ENCODE measurements at regions not wholly inside any gene's neighbourhood (a gene's known extent, or its start where the extent isn't known, plus 50 kb on each side); places are given as distances from the start of the nearest gene placed in this dataset.

DNA sequence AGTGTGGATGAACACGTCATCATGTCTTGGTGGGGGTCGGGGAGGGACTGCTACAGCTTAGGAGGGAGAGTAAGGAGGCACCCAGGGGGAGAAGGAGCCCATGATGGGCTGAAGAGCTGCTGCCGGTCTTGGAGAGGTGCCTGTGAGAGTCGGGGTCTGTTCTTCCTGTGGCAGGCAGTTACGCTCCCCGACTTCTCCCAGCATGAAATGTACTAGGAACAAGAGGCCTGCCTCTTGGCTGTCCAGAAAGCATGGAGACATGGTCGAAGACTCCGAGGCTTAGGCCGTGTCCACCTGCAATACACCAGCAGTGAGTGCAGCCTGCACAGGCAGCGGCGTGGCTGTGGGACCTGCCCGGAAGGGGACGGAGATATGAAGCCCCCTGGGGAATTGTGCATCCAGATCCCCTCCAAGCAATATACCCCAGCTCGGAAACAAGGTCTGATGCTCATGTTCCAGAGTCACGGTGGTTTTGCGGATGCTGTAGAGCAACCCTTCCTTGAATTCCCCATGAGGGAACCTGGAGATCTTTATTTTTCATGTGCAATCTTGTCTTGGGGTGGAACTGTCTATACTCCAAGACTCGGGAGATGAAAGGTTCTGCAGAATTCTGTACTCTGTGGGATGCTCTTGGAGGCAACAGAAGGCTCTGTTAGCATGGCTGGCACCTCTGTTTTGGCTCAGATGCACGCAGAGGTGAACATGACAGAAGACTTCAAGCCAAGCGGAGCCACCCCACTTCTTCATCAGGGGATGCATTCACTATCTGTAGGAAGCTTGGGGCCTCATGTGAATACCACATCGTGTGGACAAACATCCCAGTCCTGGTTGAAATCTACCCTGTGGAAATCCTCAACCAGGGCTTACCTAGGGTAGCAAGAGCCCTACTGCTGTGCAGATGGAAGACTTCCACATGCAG lies 374.9 kb upstream of the IRX4 start:
- no peak for DNase-seq

DNA sequence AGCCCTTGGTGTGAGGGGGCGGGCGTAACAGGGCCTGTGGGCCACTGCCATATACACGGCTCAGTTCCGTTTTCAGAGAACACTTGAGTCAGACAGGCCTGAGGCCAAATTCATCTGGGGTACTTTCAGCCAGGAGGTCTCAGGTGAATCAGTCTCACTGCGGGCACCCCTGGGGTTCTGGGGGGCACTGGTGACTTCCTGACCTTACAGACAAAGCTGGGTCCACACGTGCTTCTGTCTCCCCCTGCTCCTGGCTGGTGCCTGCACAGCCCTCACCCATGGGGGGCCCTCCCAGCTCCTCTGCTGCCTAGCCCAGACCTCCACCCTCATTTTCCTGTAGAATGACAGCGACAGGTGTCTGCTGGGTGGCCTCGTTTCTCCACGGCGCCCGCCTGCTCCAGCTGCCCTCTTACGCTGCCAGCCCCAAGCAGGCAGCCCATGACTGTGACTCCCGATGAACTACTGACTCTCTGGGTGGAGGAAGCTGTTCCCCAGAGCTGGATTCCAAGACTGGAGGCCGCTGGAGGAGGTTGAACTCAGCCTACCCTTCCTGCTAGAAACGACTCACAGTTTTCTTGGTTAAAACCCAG lies 374.1 kb upstream of the IRX4 start:
- no peak for DNase-seq

DNA sequence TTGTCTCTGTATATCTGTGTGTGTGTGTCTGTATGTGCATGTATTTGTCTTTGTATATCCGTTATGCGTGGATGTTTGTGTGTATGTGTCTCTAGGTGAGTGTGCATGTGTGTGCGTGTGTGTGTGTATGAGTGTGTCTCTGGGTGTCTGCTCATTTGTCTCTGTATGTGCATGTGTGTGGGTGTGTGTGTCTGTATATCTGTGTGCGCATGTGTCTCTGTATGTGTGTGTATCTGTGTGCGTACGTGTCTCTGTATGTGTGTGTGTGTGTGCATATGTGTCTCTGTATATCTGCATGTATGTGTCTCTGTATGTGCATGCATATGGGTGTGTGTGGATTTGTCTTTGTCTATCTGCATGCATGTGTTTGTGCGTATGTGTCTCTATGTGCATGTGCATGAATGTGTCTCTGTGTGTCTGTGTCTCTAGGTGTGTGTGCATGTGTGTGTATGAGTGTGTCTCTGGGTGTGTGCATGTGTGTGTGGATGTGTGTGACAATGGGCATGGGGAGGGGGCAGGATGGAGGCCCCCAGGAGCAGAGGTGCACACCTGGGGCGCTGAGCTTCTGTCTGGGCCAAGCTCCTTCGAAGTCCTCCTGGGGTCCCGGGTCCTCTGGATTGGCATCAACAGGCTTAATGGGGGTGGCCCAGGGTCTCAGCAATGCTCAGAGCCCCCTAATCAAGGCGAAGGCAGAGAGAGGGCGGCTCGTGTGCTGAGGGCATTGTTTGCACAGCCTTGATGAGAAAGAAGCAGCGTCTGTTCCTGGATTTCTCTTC lies 373.4 kb upstream of the IRX4 start:
- no peak for DNase-seq

DNA sequence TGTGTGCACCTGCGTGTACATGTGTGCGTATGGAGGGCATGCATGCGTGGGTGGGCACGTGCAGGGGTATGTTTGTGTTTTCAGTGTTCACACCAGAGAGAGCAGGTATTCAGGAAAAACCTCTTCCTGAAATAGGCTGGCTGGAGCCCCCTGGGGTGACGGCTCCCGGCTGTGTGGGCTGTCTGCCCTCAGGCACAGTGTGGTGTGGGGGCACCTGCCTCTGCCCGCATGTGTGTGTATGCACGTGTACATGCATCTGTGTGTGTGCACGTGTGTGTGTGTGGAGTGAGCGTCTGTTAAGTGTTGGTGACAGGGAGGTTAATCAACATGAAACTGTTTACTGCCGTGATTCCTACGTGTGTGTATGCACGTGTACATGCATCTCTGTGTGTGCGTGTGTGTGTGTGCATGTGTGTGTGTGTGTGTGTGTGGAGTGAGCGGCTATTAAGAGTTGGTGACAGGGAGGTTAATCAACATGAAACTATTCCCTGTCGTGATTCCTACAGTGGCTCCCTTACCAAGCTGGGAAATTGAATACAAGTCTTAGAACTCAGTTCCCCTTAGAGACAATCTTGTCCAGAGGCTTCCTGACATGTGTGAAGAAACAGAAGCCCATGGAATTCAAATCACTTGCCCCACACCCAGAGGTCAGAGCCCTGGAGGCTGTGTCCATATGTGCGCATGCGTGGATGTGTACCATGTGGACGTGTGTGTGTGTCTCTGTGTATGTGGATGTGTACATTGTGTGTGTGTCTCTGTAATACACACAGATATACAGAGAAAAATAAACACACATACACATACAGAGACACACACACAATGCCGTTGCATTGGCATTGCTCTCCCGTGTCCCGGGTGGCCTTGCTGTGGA lies 372.4 kb upstream of the IRX4 start:
- no peak for DNase-seq

DNA sequence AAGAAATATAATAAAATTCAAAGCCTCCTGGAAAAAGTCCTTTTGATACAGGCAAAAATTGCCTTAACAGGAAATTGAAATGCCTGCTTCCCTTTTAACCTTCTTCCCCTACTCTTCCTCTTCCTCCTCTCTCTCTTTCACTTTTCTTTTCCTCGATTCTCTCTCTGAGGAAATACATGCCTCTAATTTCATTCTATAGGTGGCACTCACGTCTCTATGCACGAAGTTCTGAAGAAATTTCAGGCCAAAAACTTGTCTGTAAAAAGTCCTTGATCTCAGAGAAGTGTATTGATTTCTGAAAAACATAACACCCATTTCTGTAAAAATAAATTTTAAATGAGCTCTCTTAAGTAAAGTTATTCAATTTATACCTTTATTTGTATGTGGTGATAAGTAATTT lies 371.7 kb upstream of the IRX4 start:
- no peak for DNase-seq

DNA sequence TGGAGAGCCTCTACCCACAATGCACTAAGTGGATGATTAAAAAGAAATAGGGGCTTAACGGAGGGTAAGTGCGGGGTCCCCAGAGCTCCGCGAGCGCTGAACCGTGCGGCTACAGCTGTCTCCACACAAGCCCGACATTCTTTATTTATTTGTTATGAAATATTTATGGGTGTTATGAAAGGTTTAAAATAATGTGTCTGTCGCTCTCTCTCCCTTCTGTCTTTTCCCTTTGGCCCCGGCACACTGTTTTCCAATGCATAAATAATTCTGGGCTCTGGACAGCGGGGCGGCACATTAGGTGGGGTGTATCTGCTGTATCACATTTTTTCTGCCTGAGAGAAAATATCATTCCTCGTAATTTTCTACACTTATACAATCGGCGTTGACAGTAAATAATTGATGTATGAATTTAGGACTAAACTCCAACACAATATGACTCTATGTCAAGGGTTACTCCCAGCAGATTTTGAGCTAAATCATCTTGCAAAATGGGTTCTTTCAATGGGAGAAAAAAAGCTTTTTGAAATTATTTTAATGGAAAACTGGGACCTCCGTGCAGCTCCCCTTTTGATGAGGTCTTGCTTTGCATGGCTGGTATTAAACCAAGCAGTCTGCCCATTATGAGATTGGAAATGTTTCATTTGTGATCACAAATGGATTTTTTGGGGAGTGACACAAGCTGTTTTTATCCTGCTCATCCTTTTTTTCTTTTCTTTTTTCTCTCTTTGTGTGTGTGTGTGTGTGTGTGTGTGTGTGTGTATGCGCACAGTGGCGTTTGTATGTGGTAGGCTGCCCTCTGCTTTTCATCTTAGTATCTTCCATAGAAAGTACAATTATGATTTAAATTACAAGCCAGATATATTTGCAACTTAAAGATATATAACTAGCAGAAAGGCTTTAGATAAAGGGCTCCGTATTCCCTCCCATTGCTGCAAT lies 370.6 kb upstream of the IRX4 start:
- no peak for DNase-seq

DNA sequence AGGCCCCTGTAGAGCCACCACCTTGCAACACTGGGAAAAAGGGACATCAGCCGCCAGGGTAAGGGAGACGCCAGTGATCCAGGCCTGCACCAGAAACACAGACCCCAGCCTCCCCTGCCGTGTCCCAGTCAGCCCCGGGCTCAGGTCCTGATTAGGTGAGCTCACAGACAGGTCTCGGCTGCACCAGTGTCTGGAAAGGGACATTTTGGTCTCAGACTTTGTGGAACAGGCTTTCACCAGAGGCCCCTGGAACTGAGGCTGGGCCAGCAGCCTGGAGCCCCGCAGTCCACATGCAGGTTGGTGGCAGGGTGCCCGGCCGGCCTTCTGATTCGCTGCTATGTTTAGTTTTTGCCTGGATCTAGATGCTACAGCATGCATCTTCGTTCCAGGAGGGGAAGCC lies 369.0 kb upstream of the IRX4 start:
- DNase-seq: no peak

DNA sequence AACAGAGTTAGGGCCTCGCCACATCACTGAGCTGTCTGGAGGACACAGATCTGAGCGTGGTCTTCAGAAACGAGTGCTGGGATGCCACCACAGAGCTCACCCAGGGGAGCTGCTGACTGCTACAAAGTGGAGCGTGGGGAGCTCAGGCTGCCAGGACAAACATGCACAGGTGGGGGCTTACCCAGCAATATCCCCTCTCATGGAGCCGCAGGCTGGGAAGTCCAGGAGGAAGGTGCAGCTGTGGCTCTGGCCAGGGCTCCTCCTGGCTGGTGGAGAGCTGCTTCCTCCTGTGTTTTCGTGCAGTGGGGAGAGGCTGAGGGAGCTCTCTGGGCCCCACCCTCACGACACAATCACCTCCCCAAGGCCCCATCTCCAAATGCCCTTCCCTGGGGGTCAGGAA lies 368.6 kb upstream of the IRX4 start:
- DNase-seq: no peak

DNA sequence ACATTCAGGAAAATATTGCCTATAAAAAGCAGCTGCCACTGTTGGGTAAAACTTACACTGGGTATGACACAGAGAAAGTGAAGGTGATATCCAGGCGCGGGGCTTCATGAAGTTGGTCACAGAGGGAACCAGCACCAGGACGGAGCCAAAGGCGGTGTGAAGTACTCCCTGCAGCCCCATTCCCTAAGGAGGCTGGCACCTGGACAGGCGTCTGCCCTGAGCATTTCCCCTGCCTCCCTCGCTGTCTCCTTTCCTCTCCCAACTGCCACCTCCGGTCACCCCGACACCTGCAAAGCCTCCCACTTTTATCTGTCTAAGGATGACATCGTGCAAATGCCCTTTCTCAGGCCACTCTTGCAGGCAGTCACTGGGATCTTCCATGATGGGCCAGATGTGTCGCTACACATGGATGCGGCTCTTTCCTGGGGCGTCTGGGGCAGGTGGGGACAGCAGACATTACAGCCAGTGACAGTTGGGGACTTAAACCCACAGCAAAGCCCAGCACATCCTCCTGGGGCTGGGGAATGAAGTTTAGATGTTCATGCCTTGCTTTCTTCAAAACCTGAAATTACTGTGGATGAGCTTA lies 367.7 kb upstream of the IRX4 start:
- DNase-seq: no peak

DNA sequence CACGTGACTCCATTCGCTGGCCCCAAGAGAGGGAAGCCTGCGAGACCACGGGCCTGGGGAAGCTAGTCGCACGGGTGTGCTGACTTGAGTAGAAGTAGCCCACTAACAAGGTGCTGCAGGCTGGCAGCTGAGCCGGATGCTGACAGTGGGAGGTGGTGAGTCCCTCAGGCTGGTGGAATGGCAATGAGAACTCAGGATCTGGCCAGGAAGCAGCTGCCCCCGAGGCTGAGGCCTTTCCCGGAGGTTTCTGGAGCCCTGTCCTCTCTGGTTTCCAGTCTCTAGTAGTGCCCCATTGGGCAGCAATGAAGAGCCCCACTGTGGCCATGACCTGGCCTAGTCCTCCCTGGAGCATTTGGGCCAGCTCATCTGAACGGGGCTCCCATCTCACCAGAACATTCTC lies 366.7 kb upstream of the IRX4 start:
- no peak for DNase-seq

DNA sequence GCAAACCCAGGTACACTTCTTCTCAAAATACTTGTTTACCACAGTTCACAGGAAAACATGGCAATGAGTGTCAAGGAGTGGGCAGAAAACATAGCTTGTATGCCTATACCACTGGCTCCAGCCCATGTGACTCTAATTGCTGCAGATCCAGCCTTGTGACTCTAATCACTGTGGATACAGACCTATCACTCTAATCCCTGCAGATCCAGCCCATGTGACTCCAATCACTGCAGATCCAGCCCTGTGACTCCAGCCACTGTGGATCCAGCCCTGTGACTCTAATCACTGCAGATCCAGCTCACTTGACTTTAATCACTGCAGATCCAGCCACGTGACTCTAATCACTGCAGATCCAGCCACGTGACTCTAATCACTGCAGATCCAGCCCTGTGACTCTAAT lies 366.3 kb upstream of the IRX4 start:
- no peak for DNase-seq

DNA sequence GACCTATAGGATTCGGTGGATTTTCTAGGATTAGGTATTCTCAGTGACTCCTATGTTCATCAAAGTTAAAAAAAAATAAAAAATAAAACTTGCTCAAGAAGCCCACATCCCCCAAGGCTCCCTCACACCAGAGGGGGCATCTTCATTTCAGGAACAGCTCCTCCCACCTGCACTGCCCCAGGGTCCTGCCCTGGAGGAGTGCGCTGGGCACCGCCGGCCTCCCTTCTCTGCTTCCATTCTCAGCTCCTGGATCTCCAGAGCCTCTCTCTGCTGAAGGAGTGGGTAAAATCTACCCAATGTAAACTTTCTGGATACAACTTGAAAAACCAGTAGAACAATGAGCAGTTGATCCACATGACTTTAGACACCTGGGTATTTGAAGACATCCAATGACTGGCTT lies 359.8 kb upstream of the IRX4 start:
- no peak for DNase-seq

DNA sequence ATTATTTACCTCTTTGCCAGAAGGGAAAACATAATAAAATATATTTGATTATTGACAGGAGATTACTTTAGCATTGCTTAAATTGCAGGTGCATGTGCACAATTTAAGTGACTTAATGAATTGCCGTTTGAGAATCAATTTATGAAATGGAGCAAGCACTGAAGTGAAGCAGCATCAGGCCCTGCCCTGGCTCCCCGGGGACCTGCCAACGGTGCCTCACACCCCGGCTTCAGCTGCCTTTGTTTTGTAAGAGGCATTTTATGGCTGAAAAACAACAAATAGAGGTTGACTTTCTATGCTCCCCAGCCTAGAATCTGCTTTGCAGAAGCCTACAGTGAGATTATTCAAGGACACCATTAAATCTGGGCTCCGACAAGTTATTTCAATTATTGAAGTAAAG lies 359.1 kb upstream of the IRX4 start:
- DNase-seq: no peak

DNA sequence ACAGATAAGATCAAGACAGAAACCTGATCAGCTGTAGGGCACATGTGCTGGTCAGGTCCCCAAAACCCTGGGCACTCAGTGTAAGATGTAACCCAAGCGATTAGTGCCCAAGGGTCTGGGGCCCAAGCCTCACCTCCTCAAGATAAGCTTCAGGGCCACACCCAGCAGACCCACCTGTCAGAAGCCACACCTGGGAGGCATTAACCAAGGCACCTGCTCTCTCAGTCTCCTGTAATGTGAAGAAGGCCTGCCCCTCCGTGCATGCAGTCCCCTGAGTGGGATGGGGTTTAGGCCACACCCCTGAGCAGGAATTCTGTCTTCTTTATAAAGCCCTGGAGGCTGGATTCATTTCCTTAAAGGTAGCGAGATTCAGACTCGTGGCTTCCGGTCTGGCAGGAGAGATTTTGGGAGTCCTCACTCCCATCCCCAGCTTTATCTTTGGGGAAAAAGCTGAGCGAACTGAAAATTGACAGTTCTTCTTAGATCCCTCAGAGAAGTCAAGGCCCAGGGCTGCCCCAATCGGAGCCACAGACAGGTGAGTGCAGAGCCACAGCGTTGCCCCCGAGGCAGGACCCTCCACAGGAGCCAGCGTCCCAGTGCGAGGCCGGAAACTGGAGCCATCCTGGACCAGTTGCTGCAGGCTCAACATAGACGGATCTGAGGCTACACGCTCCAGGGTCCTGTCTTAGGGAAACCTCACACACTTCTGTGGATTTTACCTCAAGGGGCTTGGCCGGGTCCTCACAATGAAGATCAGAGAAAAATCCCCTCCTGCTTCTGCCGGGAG lies 357.6 kb upstream of the IRX4 start:
- DNase-seq: no peak

DNA sequence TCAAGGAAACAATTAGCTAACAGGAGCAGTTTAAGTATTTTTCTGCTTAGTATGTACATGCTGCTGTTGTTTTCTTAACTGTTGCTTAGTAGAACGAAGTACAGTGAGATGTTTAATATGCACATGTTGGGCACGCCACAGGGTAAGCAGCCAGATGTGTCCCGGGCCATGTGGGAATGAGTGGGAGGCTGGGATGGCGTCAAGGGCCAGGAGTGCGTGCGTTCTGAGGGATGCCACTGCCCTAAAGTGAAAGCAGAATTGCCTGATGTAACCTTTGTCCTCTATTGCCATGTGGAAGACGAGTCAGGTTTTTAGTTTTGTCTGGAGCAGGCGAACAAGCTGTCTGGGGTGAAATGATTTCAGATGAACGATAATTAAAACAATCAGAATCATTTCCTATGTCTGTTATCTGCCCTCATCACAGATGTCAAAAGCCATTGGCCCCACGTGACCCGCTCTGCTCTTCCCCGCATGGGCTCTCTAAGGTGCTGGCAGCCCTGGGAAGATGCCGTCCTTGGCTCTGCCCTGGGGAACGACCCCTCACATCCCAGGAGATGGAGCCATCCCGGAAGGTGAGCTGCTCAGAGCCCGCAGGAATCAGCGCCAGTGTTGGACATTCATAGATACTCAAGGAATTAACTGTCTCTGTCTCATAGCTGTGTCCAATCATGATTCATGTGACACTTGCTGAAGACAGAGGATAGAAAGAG lies 356.6 kb upstream of the IRX4 start:
- no peak for DNase-seq

DNA sequence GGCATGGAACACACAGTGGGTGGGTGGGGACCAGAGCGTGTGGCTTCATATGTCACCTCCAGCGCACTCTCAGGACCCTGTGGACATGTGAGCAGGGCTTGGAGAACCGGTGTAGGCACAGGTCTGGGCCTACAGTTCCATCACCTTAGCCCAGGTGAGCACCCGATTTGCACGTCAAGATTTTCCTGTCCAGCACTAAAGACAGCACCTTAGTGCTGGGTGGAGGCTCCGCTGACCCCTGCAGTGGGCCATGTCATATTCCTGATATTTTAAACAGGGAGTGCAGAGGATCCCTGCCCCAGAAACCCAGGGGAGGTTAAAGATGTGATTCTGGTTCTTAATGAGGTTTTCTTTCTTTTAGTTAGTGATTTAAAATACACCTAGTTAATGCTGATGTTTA lies 356.0 kb upstream of the IRX4 start:
- DNase-seq: no peak

DNA sequence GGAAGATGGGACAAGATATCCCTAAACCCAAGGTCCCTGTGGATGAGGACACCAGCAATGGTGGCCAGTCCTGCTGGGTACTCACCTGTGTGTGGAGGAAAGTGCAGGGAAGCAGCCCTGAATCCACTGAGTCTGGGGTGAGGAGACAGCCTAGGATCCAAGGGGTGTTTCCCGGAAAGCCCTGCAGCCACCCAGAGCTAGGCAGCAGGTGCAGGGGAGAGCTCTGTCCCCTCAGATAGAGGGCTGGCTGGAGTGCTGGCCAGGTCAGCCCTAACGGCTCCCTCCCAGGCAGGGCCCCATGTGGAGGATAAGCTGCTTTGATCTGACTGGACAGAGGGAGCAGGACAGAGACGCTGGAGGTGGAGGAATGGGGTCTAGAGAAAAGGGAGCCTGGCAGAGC lies 344.7 kb upstream of the IRX4 start:
- DNase-seq: no peak

DNA sequence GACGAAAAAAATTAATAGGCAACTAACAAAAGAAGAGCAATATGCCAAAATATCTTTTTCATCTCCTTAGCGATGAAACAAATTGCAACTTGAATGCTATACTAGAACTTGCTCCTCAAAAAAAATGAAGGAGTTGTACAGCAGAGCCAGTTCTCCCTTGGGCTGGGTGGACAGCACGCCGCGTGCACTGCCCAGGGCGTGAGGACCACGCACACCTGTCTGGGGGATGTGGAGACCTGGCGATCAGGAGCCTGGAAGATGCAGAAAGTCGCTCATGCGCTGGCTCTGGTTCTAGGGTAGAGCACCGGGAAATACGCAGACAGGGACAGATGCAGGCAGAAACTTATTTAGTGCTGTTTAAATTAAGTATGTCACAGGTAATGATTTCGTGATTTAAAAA lies 342.0 kb upstream of the IRX4 start:
- no peak for DNase-seq

DNA sequence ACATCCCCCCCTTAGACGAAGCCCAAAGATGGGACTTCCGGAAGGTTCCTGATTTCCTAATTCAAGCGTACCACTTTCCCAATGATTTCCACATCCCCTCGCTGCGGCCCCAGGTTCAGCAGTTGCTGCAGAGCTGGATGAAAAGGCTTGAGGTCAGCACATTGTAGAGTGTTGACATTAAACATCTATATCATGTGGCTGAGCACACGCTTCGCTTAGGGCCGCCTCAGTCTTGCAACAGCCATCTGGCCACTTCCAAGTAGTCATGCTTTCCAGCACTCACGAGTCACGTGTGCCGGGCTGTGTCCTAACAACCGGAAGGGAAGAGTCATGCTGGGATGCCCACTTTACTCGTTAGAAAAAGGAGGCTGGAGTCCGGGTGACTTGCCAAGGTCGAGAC lies 340.6 kb upstream of the IRX4 start:
- DNase-seq: no peak

Measured in stimulated activated CD4-positive, alpha-beta T cell treated with anti-CD3 and anti-CD28 coated beads, Interleukin-4, amount 100 ng/mL, for 4 hours (primary cell).